SKM-1 (cell line): ENCODE measurements at regions not wholly inside any gene's neighbourhood (a gene's known extent, or its start where the extent isn't known, plus 50 kb on each side); places are given as distances from the start of the nearest gene placed in this dataset.
"Not testable (repeated sequence)": the region's sequence is repeated elsewhere in the genome, so short reads cannot be mapped to it uniquely, and the experiment has no call there.

Experiments
- DNase-seq: peaks from one replicate; lab custom pipeline; 2025; ENCODE audit not compliant: unreplicated experiment; lab: John Stamatoyannopoulos, UW

GRCh38 chr13:34721631-34722595 lies 220.2 kb upstream of the NBEA start:
- DNase-seq: no peak

- DNase-seq: no peak
These were observed 219.1 kb upstream of the NBEA start for GRCh38 chr13:34722922-34723321.

GRCh38 chr13:34730961-34731360 lies 211.1 kb upstream of the NBEA start:
- DNase-seq: no peak

- no peak for DNase-seq
These were observed 210.6 kb upstream of the NBEA start for GRCh38 chr13:34731486-34731885.

- DNase-seq: no peak
These were observed 208.3 kb upstream of the NBEA start for GRCh38 chr13:34733721-34734120.

GRCh38 chr13:34734932-34735331 lies 207.1 kb upstream of the NBEA start:
- no peak for DNase-seq

- no peak for DNase-seq
These were observed 203.6 kb upstream of the NBEA start for GRCh38 chr13:34738254-34738992.

- DNase-seq: not testable (repeated sequence)
These were observed 195.0 kb upstream of the NBEA start for GRCh38 chr13:34747056-34747455.

GRCh38 chr13:34747507-34747906 lies 194.6 kb upstream of the NBEA start:
- DNase-seq: no peak

- no peak for DNase-seq
These were observed 194.0 kb upstream of the NBEA start for GRCh38 chr13:34748073-34748472.

- DNase-seq: no peak
These were observed 193.5 kb upstream of the NBEA start for GRCh38 chr13:34748596-34748995.

GRCh38 chr13:34749046-34749445 lies 193.0 kb upstream of the NBEA start:
- no peak for DNase-seq

GRCh38 chr13:34750078-34750931 lies 191.8 kb upstream of the NBEA start:
- no peak for DNase-seq

GRCh38 chr13:34751044-34751443 lies 191.0 kb upstream of the NBEA start:
- DNase-seq: no peak

- no peak for DNase-seq
These were observed 190.6 kb upstream of the NBEA start for GRCh38 chr13:34751492-34751891.

GRCh38 chr13:34752283-34752960 lies 189.6 kb upstream of the NBEA start:
- DNase-seq: no peak

GRCh38 chr13:34756136-34756535 lies 185.9 kb upstream of the NBEA start:
- DNase-seq: no peak

GRCh38 chr13:34756572-34756971 lies 185.5 kb upstream of the NBEA start:
- DNase-seq: no peak

GRCh38 chr13:34757441-34757840 lies 184.6 kb upstream of the NBEA start:
- DNase-seq: no peak

- no peak for DNase-seq
These were observed 183.4 kb upstream of the NBEA start for GRCh38 chr13:34758628-34759027.

- DNase-seq: no peak
These were observed 179.8 kb upstream of the NBEA start for GRCh38 chr13:34762312-34762711.
